ENCODE measurements at regions not wholly inside any gene's neighbourhood (a gene's known extent, or its start where the extent isn't known, plus 50 kb on each side); places are given as distances from the start of the nearest gene placed in this dataset.

DNA sequence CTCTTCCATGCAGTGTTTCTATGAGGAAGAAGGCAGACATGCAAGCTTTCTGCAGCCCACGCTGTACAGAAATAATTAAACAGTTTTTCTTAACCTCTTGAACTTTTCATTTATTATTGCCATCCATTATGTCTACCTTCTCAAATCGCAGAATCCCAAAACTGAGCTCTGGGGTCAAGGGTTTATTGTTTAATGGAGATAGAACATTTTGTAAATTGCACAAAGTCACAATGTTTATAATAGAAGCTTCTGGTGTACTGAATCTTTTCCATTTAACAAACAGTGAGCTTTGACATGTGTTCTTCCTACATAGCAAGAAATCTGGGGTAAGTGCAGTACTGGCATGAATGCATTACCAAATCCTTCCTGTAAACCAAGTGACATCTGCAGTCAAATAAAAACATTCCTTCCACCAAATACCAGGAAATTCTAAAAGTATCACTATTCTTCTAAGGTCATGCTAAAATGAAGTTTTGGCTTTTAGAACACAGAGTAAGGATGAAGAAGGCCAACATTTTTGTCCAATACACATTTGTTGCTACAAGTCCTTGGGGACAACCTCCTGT, 385.3 kb upstream of the DDHD1 start:
- no peak overlapping the region for H3K27ac ChIP-seq
- CTCF ChIA-PET = interaction anchor here (0.6 to 1.9 kb wide), 3 partner anchors 636 to 809 kb away, joined by 3 to 7 read pairs (median 3); no protein-coding TSS in a partner anchor
- DNase-seq (ENCODE audit: low spot score) = no peak
- TF ChIP-seq CTCF (conservative IDR thresholded peaks at IDR 0.05; ENCODE audit: low read depth) = no peak
- POLR2A ChIA-PET (ENCODE audit: low non-redundant PET) = no interaction called here

DNA sequence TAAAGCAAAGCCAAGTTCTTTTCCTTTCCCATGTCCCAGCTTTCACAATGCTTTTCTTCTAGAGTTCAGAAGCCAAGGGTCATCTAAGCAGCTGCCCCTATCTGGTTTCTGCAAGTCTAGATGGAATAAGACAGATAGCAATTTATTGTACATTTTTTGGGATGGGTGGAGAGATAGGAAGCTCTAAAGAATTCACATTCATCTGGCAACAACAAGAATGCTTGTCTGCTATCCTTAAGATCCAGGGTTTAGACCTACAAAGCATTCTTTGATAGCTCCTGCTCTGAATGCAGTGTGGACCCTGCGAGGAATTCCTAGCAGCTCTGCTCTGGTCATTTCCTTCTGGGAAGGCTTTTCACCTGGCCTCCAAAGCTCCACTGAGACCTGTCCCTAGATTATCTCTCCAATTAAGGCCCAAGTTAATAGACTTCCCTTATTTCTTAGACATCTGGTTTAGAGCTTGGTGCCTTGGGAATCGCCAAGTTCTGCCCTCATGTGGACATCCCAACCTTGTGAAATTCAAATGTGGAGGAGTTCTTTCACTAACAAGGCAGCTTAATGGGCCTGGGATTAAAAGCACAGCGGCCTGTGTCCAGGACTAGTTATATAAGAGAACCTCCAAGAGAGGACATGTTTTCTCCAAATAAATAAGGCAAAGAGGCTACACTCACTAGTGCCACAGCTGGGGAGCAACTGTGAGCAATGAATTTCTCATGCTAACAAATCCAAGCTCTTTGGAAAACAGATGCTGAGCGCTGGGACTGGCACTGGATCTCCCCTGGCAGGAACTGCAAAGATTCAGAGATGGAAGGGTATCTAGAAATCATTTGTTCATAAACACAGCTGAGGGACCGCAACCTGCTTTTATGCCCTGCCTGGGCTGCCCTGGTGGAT, 384.5 kb upstream of the DDHD1 start:
- CTCF ChIA-PET = interaction anchor here (0.5 to 1.9 kb wide), 4 partner anchors 255 to 810 kb away, joined by 3 to 7 read pairs (median 3); no protein-coding TSS in a partner anchor
- POLR2A ChIA-PET (ENCODE audit: low non-redundant PET) = no interaction called here
- TF ChIP-seq CTCF (conservative IDR thresholded peaks at IDR 0.05; ENCODE audit: low read depth) = no peak
- no peak overlapping the region for H3K27ac ChIP-seq
- no peak for DNase-seq (ENCODE audit: low spot score)

- DNase-seq (ENCODE audit: low spot score) = no peak
- POLR2A ChIA-PET (ENCODE audit: low non-redundant PET) = no interaction called here
- no peak overlapping the region for H3K27ac ChIP-seq
- CTCF ChIA-PET = no interaction called here
- no peak for TF ChIP-seq CTCF (conservative IDR thresholded peaks at IDR 0.05; ENCODE audit: low read depth)
Observed at GRCh38 chr14:53536446-53536845, 383.3 kb upstream of the DDHD1 start.

GRCh38 chr14:53534841-53535240, 381.7 kb upstream of the DDHD1 start:
- no peak for TF ChIP-seq CTCF (conservative IDR thresholded peaks at IDR 0.05; ENCODE audit: low read depth)
- ChIA-PET POLR2A (ENCODE audit: low non-redundant PET) (no interaction called here), CTCF (no interaction called here)
- DNase-seq (ENCODE audit: low spot score) = no peak
- no peak overlapping the region for H3K27ac ChIP-seq

- TF ChIP-seq CTCF (conservative IDR thresholded peaks at IDR 0.05; ENCODE audit: low read depth) = no peak
- no peak overlapping the region for H3K27ac ChIP-seq
- ChIA-PET CTCF (no interaction called here), POLR2A (ENCODE audit: low non-redundant PET) (no interaction called here)
- DNase-seq (ENCODE audit: low spot score) = no peak
Observed at GRCh38 chr14:53533384-53533970, 380.4 kb upstream of the DDHD1 start.

DNA sequence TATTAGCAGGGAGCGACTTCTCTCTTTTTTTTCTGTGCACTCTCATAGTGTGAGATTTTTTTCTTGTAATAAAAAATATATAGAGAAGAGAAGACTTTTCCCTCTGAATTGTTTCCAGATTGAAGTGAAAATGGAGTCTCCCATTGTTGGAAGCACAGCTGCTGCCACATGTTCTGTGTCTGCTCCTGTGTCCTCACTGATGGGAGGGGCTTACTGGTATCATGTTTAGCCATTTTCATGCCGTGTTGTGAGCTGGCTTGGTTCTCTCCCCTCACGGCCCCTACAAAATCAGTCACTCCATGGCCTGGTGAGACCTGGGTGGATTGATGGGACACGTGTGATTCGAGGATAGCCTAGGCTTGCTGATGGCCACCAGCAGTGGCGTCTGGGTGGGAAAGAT, 379.7 kb upstream of the DDHD1 start:
- no peak overlapping the region for H3K27ac ChIP-seq
- CTCF ChIA-PET = interaction anchor here (0.6 kb wide), 1 partner anchor 32 kb away, joined by 3 read pairs; no protein-coding TSS in a partner anchor

More for the DNA sequence above, 379.7 kb upstream of the DDHD1 start:
- POLR2A ChIA-PET (ENCODE audit: low non-redundant PET) = no interaction called here
- TF ChIP-seq CTCF (conservative IDR thresholded peaks at IDR 0.05; ENCODE audit: low read depth) = no peak
- no peak for DNase-seq (ENCODE audit: low spot score)
